ENCODE measurements at regions not wholly inside any gene's neighbourhood (a gene's known extent, or its start where the extent isn't known, plus 50 kb on each side); places are given as distances from the start of the nearest gene placed in this dataset.

- DNase-seq (ENCODE audit: low spot score): no peak
- in situ Hi-C loops (cut with MboI; ENCODE audit: low pct_unique_long_range_greater_than_20kb, low sequenced_read_pairs, unreplicated experiment): loop anchor here (25.0 kb wide), 1 partner anchor 746 kb away; no protein-coding TSS in a partner anchor
These were observed 62.4 kb upstream of the CDCA7L start for GRCh38 chr7:22008087-22008486.

GRCh38 chr7:22005151-22005550 lies 59.5 kb upstream of the CDCA7L start:
- TF ChIP-seq CTCF (IDR thresholded peaks at IDR 0.05; ENCODE audit: extremely low read depth, insufficient read depth, missing control alignments): no peak
- DNase-seq (ENCODE audit: low spot score): no peak
- in situ Hi-C loops (cut with MboI; ENCODE audit: low pct_unique_long_range_greater_than_20kb, low sequenced_read_pairs, unreplicated experiment): loop anchor here (25.0 kb wide), 1 partner anchor 743 kb away; no protein-coding TSS in a partner anchor

More at GRCh38 chr7:22008087-22008486, 62.4 kb upstream of the CDCA7L start:
- no peak for TF ChIP-seq CTCF (IDR thresholded peaks at IDR 0.05; ENCODE audit: extremely low read depth, insufficient read depth, missing control alignments)

- in situ Hi-C loops (cut with MboI; ENCODE audit: low pct_unique_long_range_greater_than_20kb, low sequenced_read_pairs, unreplicated experiment): loop anchor here (25.0 kb wide), 1 partner anchor 740 kb away; no protein-coding TSS in a partner anchor
- DNase-seq (ENCODE audit: low spot score): no peak
- TF ChIP-seq CTCF (IDR thresholded peaks at IDR 0.05; ENCODE audit: extremely low read depth, insufficient read depth, missing control alignments): no peak
These were observed 57.0 kb upstream of the CDCA7L start for GRCh38 chr7:22002726-22003125.

GRCh38 chr7:22001345-22002004 lies 55.8 kb upstream of the CDCA7L start:
- peak; percentile 72 for DNase-seq (ENCODE audit: low spot score)
- TF ChIP-seq CTCF (IDR thresholded peaks at IDR 0.05; ENCODE audit: extremely low read depth, insufficient read depth, missing control alignments): peak; percentile 74
- in situ Hi-C loops (cut with MboI; ENCODE audit: low pct_unique_long_range_greater_than_20kb, low sequenced_read_pairs, unreplicated experiment): loop anchor here (25.0 kb wide), 1 partner anchor 739 kb away; no protein-coding TSS in a partner anchor

- TF ChIP-seq CTCF (IDR thresholded peaks at IDR 0.05; ENCODE audit: extremely low read depth, insufficient read depth, missing control alignments): no peak
- in situ Hi-C loops (cut with MboI; ENCODE audit: low pct_unique_long_range_greater_than_20kb, low sequenced_read_pairs, unreplicated experiment): loop anchor here (25.0 kb wide), 1 partner anchor 738 kb away; no protein-coding TSS in a partner anchor
- no peak for DNase-seq (ENCODE audit: low spot score)
These were observed 54.2 kb upstream of the CDCA7L start for GRCh38 chr7:21999896-22000295.

GRCh38 chr7:21996641-21997040 lies 50.9 kb upstream of the CDCA7L start:
- no peak for DNase-seq (ENCODE audit: low spot score)
- TF ChIP-seq CTCF (IDR thresholded peaks at IDR 0.05; ENCODE audit: extremely low read depth, insufficient read depth, missing control alignments): no peak
- in situ Hi-C loops (cut with MboI; ENCODE audit: low pct_unique_long_range_greater_than_20kb, low sequenced_read_pairs, unreplicated experiment): no loop called here
